ENCODE measurements at regions not wholly inside any gene's neighbourhood (a gene's known extent, or its start where the extent isn't known, plus 50 kb on each side); places are given as distances from the start of the nearest gene placed in this dataset.

DNA sequence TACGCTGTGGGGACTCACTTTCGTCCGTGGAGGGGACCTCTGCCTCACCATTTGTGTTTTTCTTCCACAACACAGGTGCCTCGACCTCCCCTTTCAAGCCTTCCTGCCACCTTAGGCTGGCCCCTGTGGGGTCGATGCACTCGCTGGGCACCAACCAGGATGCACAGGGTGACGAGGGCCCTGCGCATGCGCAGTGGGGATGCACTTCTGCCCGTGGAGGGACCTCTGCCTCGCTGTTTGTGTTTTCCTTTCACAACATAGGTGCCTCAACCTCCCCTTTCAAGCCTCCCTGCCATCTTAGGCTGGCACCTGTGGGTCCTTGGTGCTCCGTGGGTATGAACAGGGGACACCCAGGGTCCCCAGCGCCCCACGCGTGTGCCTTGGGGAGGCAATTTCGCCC, 356.8 kb downstream of the ALG10 start:
- Histone ChIP-seq H3K4me3 (ENCODE audit: low read length in 3 of 3) (no peak overlapping the region), H3K9me3 (ENCODE audit: control insufficient read depth in 3 of 3, low read length in 3 of 3) (peaks cover 0 to 30% (median 8%) of the 10 kb centered on the region in 3 donors), H3K36me3 (ENCODE audit: control insufficient read depth in 3 of 3, insufficient read depth in 3 of 3, low read length in 3 of 3) (no peaks in the 10 kb centered on the region), H3K9ac (ENCODE audit: low read depth in 1 of 3, low read length in 3 of 3) (no peak overlapping the region), H3K27me3 (ENCODE audit: control insufficient read depth in 3 of 3, insufficient read depth in 3 of 3, low read length in 3 of 3) (peaks cover 0 to 5% (median 0%) of the 10 kb centered on the region in 3 donors), H3K27ac (ENCODE audit: low read depth, low read length) (no peak overlapping the region), H3K4me1 (ENCODE audit: control insufficient read depth in 3 of 3, insufficient read depth in 3 of 3, low read length in 3 of 3) (no peaks in the 10 kb centered on the region)

DNA sequence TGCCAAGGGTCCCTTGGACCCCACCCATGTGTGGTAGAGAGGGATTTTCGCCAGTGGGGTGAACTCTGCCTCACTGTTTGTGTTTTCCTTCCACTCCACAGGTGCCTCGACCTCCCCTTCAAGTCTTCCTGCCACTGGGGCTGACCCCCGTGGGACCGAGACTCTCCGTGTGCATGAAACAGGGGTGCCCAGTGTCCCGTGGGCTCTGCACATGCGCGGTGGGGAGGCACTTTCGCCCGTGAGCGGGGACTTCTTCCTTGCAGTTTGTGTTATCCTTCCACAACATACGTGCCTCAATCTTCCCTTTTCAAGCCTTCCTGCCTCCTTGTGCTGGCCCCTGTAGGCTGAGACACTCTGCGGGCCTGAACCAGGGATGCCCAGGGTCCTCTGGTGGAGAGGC, 362.4 kb downstream of the ALG10 start:
- peaks cover 0 to 30% (median 5%) of the 10 kb centered on the region in 3 donors for H3K9me3 ChIP-seq (ENCODE audit: control insufficient read depth in 3 of 3, low read length in 3 of 3)
- H3K27ac ChIP-seq (ENCODE audit: low read depth, low read length) = no peak overlapping the region
- no peak overlapping the region for H3K4me3 ChIP-seq (ENCODE audit: low read length in 3 of 3)
- H3K27me3 ChIP-seq (ENCODE audit: control insufficient read depth in 3 of 3, insufficient read depth in 3 of 3, low read length in 3 of 3) = peaks cover 0 to 7% (median 0%) of the 10 kb centered on the region in 3 donors
- H3K36me3 ChIP-seq (ENCODE audit: control insufficient read depth in 3 of 3, insufficient read depth in 3 of 3, low read length in 3 of 3) = no peaks in the 10 kb centered on the region
- no peak overlapping the region for H3K9ac ChIP-seq (ENCODE audit: low read depth in 1 of 3, low read length in 3 of 3)
- H3K4me1 ChIP-seq (ENCODE audit: control insufficient read depth in 3 of 3, insufficient read depth in 3 of 3, low read length in 3 of 3) = no peaks in the 10 kb centered on the region

DNA sequence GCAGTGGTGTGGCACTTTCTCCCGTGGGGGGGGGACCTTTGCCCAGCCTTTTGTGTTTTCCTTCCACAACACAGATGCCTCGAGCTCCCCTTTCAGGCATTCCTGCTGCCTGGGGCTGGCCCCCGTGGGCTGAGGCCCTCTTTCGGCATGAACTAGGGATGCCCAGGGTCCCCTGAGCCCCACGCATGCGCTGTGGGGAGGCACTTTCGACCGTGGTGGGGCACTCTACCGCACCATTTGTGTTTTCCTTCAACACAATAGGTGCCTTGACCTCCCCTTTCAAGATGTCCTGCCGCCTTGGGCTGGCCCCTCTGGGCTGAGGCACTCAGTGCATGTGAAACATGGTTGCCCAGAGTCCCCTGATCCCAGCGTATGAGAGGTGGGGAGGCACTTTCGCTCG, 363.7 kb downstream of the ALG10 start:
- Histone ChIP-seq H3K4me3 (ENCODE audit: low read length in 3 of 3) (no peak overlapping the region), H3K27ac (ENCODE audit: low read depth, low read length) (no peak overlapping the region), H3K9ac (ENCODE audit: low read depth in 1 of 3, low read length in 3 of 3) (no peak overlapping the region), H3K36me3 (ENCODE audit: control insufficient read depth in 3 of 3, insufficient read depth in 3 of 3, low read length in 3 of 3) (no peaks in the 10 kb centered on the region), H3K4me1 (ENCODE audit: control insufficient read depth in 3 of 3, insufficient read depth in 3 of 3, low read length in 3 of 3) (no peaks in the 10 kb centered on the region), H3K27me3 (ENCODE audit: control insufficient read depth in 3 of 3, insufficient read depth in 3 of 3, low read length in 3 of 3) (peaks cover 0 to 7% (median 0%) of the 10 kb centered on the region in 3 donors), H3K9me3 (ENCODE audit: control insufficient read depth in 3 of 3, low read length in 3 of 3) (peaks cover 0 to 26% (median 4%) of the 10 kb centered on the region in 3 donors)

DNA sequence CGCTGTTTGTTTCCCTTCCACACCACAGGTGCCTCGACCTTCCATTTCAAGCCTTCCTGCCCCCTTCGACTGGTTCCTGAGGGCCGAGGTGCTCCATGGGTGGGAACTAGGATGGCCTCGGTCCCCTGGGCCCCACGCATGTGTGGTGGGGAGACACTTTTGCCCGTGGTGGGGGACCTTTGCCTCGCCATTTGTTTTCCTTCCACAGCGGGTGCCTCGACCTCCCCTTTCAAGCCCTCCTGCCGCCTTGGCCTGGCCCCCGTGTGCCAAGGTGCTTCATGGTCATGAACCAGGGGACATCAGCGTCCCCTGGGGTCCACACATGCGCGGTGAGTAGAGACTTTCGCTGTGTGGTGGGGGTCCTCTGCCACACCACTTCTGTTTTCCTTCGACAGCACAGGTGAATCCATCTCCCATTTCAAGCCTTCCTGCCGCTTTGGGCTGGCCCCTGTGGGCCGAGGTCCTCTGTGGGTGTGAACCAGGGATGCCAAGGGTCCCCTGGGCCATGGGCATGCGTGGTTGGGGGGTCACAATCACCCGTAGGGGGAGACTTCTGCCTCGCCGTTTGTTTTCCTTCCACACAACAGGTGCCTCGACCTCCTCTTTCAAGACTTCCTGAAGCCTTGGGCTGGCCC, 364.4 kb downstream of the ALG10 start:
- Histone ChIP-seq H3K27ac (ENCODE audit: low read depth, low read length) (no peak overlapping the region), H3K9me3 (ENCODE audit: control insufficient read depth in 3 of 3, low read length in 3 of 3) (peaks cover 0 to 26% (median 4%) of the 10 kb centered on the region in 3 donors), H3K4me3 (ENCODE audit: low read length in 3 of 3) (no peak overlapping the region), H3K27me3 (ENCODE audit: control insufficient read depth in 3 of 3, insufficient read depth in 3 of 3, low read length in 3 of 3) (peaks cover 0 to 7% (median 0%) of the 10 kb centered on the region in 3 donors), H3K9ac (ENCODE audit: low read depth in 1 of 3, low read length in 3 of 3) (no peak overlapping the region), H3K4me1 (ENCODE audit: control insufficient read depth in 3 of 3, insufficient read depth in 3 of 3, low read length in 3 of 3) (no peaks in the 10 kb centered on the region), H3K36me3 (ENCODE audit: control insufficient read depth in 3 of 3, insufficient read depth in 3 of 3, low read length in 3 of 3) (no peaks in the 10 kb centered on the region)

DNA sequence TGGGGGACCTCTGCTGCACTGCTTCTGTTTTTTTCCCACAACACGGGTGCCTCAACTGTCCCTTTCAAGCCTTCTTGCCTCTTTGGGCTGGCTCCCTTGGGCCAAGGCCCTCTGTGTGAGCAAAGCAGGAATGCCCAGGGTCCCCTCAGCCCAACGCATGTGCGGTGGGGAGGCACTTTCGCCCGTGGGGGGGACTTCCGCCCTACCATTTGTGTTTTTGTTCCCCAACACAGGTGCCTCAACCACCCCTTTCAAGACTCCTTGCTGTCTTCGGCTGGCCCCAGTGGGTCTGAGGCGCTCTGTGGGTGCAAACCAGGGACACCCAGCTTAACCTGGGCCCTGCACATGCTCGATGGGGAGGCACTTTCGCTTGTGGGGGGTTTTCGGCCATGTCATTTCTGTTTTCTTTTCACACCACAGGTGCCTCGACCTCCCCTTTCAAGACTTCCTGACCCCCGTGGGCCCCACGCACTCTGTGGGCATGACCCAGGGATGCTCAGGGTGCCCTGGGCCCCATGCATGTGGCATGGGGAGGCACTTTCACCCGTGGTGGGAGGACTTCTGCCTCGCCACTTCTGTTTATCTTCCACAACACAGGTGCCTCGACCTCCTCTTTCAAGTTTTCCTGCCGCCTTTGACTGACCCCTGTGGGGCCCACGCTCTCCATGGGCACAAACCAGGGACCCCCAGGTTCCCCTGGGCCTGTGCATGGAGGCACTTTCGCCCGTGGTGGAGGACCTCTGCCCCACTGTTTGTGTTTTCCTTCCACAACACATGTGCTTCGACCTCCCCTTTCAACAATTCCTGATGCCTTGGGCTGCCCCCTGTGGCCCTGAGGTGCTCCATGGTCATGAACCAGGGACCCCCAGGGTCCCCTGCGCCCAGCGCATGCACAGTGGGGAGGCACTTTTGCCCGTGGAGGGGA, 365.7 kb downstream of the ALG10 start:
- Histone ChIP-seq H3K36me3 (ENCODE audit: control insufficient read depth in 3 of 3, insufficient read depth in 3 of 3, low read length in 3 of 3) (no peaks in the 10 kb centered on the region), H3K27ac (ENCODE audit: low read depth, low read length) (no peak overlapping the region), H3K27me3 (ENCODE audit: control insufficient read depth in 3 of 3, insufficient read depth in 3 of 3, low read length in 3 of 3) (peaks cover 0 to 7% (median 0%) of the 10 kb centered on the region in 3 donors), H3K9me3 (ENCODE audit: control insufficient read depth in 3 of 3, low read length in 3 of 3) (peaks cover 0 to 20% (median 2%) of the 10 kb centered on the region in 3 donors), H3K9ac (ENCODE audit: low read depth in 1 of 3, low read length in 3 of 3) (no peak overlapping the region), H3K4me3 (ENCODE audit: low read length in 3 of 3) (no peak overlapping the region), H3K4me1 (ENCODE audit: control insufficient read depth in 3 of 3, insufficient read depth in 3 of 3, low read length in 3 of 3) (no peaks in the 10 kb centered on the region)

DNA sequence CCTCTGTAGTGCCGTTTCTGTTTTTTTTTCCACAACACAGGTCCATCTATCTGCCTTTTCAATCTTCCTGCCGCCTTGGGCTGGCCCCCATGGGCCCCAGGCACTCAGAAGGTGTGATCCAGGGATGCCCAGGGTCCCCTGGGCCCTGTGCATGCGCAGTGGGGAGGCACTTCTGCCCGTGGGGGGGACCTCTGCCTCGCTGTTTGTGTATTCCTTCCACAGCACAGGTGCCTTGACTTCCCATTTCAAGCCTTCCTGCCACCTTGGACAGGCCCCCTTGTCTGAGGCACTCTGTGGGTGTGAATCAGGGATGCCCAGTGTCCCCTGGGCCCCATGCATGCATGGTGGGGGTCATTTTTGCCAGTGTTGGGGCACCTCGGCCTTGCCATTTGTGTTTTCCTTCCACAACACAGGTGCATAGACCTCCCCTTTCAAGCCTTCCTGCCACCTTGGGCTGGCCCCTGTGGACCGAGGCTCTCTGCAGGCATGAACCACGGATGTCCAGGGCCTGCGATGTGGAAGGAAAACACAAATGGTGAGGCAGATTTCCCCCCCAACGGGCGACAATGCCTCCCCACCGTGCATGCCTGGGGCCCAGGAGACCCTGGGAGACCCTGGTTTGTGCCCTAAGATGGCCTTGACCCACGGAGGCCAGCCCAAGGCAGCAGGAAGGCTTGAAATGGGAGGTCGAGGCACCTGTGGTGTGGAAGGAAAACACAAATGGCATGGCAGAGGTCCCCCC, 366.5 kb downstream of the ALG10 start:
- peaks cover 0 to 3% (median 0%) of the 10 kb centered on the region in 3 donors for H3K27me3 ChIP-seq (ENCODE audit: control insufficient read depth in 3 of 3, insufficient read depth in 3 of 3, low read length in 3 of 3)
- no peaks in the 10 kb centered on the region for H3K4me1 ChIP-seq (ENCODE audit: control insufficient read depth in 3 of 3, insufficient read depth in 3 of 3, low read length in 3 of 3)
- H3K4me3 ChIP-seq (ENCODE audit: low read length in 3 of 3) = no peak overlapping the region
- H3K36me3 ChIP-seq (ENCODE audit: control insufficient read depth in 3 of 3, insufficient read depth in 3 of 3, low read length in 3 of 3) = no peaks in the 10 kb centered on the region
- H3K9ac ChIP-seq (ENCODE audit: low read depth in 1 of 3, low read length in 3 of 3) = no peak overlapping the region
- H3K9me3 ChIP-seq (ENCODE audit: control insufficient read depth in 3 of 3, low read length in 3 of 3) = peaks cover 0 to 17% (median 2%) of the 10 kb centered on the region in 3 donors
- no peak overlapping the region for H3K27ac ChIP-seq (ENCODE audit: low read depth, low read length)

DNA sequence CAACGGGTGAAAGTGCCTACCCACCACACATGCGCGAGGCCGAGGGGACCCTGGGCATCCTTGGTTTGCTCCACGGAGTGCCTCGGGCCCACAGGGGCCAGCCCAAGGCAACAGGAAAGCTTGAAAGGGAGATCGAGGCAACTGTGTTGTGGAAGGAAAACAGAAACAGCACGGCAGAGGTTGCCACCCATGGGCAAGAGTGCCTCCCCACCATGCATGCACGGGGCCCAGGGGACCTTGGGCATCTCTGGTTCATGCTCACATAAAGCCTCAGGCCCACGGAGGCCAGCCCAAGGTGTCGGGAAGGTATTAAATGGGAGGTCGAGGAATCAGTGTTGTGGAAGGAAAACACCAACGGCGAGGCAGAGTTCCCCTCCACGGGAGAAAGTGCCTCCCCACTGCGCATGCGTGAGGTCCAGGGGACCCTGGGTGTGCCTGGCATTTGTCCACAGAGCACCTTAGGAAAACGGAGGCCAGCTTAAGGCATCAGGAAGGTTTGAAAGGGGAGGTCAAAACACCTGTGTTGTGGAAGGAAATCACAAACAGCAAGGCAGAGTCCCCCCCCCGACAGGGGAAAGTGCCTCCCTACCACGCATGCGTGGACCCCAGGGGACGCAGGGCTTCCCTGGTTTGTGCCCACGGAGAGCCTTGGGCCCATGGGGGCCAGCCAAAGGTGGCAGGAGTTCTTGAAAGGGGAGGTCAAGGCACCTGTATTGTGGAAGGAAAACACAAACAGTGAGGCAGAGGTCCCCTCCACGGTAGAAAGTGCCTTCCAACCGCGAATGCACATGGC, 367.3 kb downstream of the ALG10 start:
- Histone ChIP-seq H3K27ac (ENCODE audit: low read depth, low read length) (no peak overlapping the region), H3K9ac (ENCODE audit: low read depth in 1 of 3, low read length in 3 of 3) (no peak overlapping the region), H3K9me3 (ENCODE audit: control insufficient read depth in 3 of 3, low read length in 3 of 3) (peaks cover 0 to 11% (median 2%) of the 10 kb centered on the region in 3 donors), H3K4me3 (ENCODE audit: low read length in 3 of 3) (no peak overlapping the region), H3K36me3 (ENCODE audit: control insufficient read depth in 3 of 3, insufficient read depth in 3 of 3, low read length in 3 of 3) (no peaks in the 10 kb centered on the region), H3K27me3 (ENCODE audit: control insufficient read depth in 3 of 3, insufficient read depth in 3 of 3, low read length in 3 of 3) (peaks cover 0 to 3% (median 0%) of the 10 kb centered on the region in 3 donors), H3K4me1 (ENCODE audit: control insufficient read depth in 3 of 3, insufficient read depth in 3 of 3, low read length in 3 of 3) (no peaks in the 10 kb centered on the region)

DNA sequence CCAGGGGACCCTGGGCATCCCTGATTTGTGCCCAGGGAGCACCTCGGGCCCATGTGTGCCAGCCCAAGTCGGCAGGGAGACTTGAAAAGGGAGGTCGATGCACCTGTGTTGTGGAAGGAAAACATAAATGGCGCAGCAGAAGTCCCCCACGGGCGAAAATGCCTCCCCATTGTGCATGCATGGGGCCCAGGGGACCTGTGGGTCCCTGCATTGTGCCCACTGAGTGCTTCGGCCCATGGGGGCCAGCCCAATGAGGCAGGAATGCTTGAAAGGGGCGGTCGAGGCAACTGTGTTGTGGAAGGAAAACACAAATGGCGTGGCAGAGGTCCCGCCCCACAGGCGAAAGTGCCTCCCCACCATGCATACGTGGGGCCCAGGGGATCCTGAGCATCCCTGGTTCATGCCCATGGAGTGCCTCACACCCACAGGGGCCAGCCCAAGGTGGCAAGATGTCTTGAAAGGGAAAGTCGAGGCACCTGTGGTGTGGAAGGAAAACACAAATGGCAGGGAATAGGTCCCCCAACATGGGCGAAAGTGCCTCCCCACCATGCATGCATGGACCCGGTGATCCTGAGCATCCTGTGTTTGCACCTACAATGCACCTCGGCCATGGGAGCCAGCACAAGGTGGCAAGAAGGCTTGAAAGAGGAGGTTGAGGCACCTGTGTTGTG, 368.0 kb downstream of the ALG10 start:
- H3K9me3 ChIP-seq (ENCODE audit: control insufficient read depth in 3 of 3, low read length in 3 of 3) = peaks cover 2 to 10% (median 2%) of the 10 kb centered on the region in 3 donors
- no peak overlapping the region for H3K9ac ChIP-seq (ENCODE audit: low read depth in 1 of 3, low read length in 3 of 3)
- no peaks in the 10 kb centered on the region for H3K36me3 ChIP-seq (ENCODE audit: control insufficient read depth in 3 of 3, insufficient read depth in 3 of 3, low read length in 3 of 3)
- no peaks in the 10 kb centered on the region for H3K4me1 ChIP-seq (ENCODE audit: control insufficient read depth in 3 of 3, insufficient read depth in 3 of 3, low read length in 3 of 3)
- no peak overlapping the region for H3K4me3 ChIP-seq (ENCODE audit: low read length in 3 of 3)
- no peak overlapping the region for H3K27ac ChIP-seq (ENCODE audit: low read depth, low read length)
- H3K27me3 ChIP-seq (ENCODE audit: control insufficient read depth in 3 of 3, insufficient read depth in 3 of 3, low read length in 3 of 3) = peaks cover 0 to 3% (median 0%) of the 10 kb centered on the region in 3 donors

All from skeletal muscle tissue (tissue), 3 donors.